AG09309 (cell line): ENCODE measurements at regions not wholly inside any gene's neighbourhood (a gene's known extent, or its start where the extent isn't known, plus 50 kb on each side); places are given as distances from the start of the nearest gene placed in this dataset.
"Not testable (repeated sequence)": the region's sequence is repeated elsewhere in the genome, so short reads cannot be mapped to it uniquely, and the experiment has no call there.

ENCODE experiments used
- DNase-seq: peaks from one replicate; pipeline ENCODE4 v3.0.0-alpha.2; 2010; ENCODE audit warnings: low read depth
- H3K4me3 ChIP-seq: 2 replicates; pipeline ENCODE4 v1.5.1; 2011; ENCODE audit warnings: mild to moderate bottlenecking, low read depth, low read length, moderate library complexity; ENCODE audit not compliant: control insufficient read depth
- CTCF ChIP-seq: IDR thresholded peaks from 2 replicates; pipeline ENCODE4 v1.5.1; 2011; ENCODE audit warnings: mild to moderate bottlenecking, low read depth, low read length, inconsistent platforms; ENCODE audit not compliant: insufficient read depth, control insufficient read depth; ENCODE audit errors: missing control alignments

- H3K4me3 ChIP-seq, result no peak overlapping the region
- DNase-seq, result no peak
- TF ChIP-seq CTCF, result no peak
Observed at GRCh38 chr10:34899161-34899560, 84.1 kb upstream of the PARD3 start.

GRCh38 chr10:34895977-34896376 lies 80.9 kb upstream of the PARD3 start:
- no peak overlapping the region for H3K4me3 ChIP-seq
- no peak for DNase-seq
- TF ChIP-seq CTCF, result no peak

- DNase-seq, H3K4me3 ChIP-seq: not testable (repeated sequence)
Observed at GRCh38 chr10:34895046-34895445, 80.0 kb upstream of the PARD3 start.

- H3K4me3 ChIP-seq, DNase-seq: not testable (repeated sequence)
Observed at GRCh38 chr10:34892521-34892920, 77.4 kb upstream of the PARD3 start.

GRCh38 chr10:34890939-34891338 lies 75.8 kb upstream of the PARD3 start:
- no peak overlapping the region for H3K4me3 ChIP-seq
- no peak for DNase-seq
- TF ChIP-seq CTCF, result no peak

- DNase-seq, result no peak
- H3K4me3 ChIP-seq, result no peak overlapping the region
- no peak for TF ChIP-seq CTCF
Observed at GRCh38 chr10:34889004-34889869, 74.1 kb upstream of the PARD3 start.

DNA sequence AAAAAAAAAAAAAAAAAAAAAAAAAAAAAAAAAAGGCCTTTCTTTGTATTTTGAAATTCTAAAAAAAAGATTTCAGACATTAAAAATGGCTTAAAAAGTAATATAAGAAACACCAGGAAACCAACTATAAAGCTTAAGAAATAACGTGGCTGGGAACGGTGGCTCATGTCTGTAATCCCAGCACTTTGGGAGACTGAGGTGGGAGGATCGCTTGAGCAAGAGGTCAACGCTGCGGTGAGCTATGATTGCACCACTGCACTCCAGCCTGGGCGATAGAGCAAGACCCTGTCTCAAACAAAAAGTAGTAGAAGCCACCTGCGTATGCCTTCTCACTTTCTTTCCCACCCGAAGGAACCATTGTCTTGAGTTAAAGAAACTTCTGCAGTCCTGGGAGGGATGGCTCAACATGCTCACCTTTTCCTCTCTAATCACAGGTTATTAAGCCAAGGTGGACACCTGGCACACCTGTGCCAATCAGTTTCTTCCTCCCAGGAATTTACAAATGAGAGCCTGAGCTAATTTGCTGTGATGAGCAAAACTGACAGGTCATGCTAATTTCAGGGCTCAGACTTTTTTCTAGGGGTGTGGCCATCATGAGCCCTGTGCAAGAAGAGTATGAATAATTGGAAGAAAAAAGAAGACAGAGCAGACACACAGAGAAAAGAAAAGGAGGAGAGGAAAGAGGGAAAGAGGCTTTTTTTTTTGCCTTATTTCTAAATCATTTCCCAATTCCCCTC lies 72.0 kb upstream of the PARD3 start:
- H3K4me3 ChIP-seq, result no peak overlapping the region
- no peak for DNase-seq
- TF ChIP-seq CTCF, result no peak
